ENCODE measurements at regions not wholly inside any gene's neighbourhood (a gene's known extent, or its start where the extent isn't known, plus 50 kb on each side); places are given as distances from the start of the nearest gene placed in this dataset.
"Not testable (repeated sequence)": the region's sequence is repeated elsewhere in the genome, so short reads cannot be mapped to it uniquely, and the experiment has no call there.

DNA sequence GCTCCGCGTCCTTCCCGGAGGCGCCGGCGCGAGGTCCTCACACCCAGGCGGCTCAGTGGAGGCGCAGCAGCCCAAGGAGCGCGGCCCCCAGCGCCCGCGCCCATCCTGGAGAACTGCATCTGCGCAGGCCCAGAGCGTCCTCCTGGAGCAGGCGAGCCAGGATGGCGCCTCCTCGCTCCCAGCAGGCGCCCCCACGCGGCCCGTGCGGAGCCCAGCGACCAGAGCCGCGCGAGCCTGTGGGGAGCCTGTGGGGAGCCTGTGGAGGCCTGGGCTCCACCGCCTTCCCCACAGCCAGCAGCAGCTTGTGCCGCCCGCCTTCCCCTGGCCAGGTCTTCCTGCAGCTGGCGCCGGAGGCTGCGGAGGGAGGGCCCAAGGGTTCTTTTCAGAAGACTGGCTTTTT lies 953.9 kb downstream of the TMEM121 start:
- DNase-seq (ENCODE audit: low spot score) = not testable (repeated sequence)

DNA sequence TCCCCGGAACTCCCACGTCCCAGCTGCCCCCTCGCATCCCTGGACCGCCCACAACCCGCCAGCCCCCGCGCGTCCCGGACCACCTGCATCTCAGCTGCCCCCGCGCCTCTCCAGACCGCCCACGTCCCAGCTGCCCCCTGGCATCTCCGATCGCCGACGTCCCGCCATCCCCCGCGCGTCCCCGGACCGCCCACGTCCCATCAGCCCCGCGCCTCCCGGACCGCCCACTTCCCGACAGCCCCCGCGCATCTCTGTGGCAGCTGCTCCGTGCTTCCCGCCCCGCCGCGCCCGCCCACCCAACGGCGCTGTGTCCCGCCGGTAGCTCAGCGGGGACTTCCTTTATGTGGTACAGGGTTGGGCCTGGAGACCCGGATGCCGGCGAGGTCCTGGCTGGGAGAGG lies 955.8 kb downstream of the TMEM121 start:
- DNase-seq (ENCODE audit: low spot score) = not testable (repeated sequence)

DNA sequence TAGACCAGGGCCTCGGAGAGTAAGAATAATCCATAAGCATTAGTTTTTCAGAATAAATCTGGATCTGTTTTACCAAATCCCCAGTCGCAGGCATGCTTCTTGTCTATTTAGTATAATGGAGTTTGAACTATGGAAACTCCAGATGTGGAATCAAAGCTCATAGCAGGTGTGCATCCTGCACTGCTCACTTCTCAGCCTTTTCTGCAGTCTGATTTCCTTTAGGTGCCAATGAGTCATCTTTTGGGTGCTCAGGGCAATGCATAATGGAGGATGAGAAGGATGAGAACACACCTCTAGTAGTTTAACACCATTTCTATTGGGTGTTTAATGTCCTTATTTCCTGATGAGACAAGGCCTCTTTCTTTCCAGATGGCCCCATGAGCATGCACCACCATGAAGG lies 961.2 kb downstream of the TMEM121 start:
- no peak for DNase-seq (ENCODE audit: low spot score)

DNA sequence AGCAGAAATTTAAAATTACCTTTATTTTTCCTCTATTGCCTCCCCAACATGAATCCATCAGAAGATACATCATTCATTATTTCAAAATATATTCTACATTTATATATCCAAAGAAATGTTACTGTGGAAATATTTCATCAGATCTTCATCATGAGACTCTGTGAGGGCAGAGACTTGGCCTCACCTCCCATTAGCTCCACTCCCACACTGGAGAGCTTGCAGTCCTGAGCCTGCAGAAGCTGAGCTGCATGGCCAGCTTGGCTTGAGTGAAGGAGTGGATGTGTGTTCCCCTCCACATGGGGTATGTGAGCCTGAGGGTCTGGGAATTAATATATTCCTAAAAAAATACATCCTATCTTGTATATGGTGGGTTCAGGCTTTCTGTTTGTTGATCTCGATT lies 961.9 kb downstream of the TMEM121 start:
- DNase-seq (ENCODE audit: low spot score) = no peak

DNA sequence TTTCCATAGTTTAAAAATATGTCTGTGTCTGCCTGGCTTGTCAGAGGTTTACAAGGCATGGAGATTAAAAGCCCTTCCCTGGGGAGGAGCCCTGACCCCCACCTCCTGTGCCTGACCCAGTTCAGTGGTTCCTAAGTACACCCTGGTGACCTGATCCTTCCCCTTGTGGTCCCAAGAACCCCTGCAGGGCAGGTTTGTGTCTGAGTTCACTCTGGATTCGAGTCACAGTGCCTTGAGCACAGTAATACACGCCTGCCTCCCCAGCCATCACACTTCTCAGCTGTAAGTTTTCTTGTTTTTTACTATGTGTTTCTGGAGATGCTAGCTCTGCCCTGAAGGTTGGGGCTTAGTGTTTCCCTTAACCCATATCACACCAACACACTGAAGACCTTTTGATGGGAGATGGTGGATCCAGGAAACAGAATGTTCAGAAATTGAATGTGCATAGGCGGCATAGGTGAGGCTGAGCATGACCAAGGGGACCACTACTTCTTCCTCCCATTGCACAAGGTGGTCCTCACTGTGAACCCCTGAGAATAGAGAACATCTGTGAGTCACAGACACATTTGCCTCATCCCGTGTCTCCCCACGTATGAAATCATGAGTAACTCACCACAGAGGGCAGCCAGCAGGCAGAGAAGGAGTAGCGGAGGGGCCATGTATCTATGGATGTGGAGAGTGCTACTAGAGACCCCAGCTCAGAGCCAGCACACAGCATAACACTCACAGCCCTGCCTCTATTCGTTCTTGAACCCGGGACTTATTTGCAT lies 962.9 kb downstream of the TMEM121 start:
- DNase-seq (ENCODE audit: low spot score) = no peak

DNA sequence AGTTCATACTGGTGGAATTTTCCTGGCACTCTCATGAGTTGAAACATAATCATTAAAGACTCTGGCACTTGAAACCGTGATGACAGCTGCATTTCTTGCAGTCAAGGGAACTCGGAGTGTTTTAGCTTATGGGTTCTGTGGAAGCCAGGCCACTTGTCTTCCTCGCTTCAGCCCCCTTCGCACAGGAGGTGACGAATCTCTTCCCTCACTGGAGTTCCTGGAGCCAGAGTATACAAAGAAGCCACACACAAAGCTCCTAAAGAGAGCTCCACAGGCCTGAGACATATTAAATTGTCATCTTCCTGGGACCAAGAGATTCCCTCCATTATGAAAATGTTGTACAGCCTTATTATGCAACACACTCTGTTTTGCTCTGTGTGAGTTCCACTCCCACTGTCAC lies 964.1 kb downstream of the TMEM121 start:
- no peak for DNase-seq (ENCODE audit: low spot score)

DNA sequence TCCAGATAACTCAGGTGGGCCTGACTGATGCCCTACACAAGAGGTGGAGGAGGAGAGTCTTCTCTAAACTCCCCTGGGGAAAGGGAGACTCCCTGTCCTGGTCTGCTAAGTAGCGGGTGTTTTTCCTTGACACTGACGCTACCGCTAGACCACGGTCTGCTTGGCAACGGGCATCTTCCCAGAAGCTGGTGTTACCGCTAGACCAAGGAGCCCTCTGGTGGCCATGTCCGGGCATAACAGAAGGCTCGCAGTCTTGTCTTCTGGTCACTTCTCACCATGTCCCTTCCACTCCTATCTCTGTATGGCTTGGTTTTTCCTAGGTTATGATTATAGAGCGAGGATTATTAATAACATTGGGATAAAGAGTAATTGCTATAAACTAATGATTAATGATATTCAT lies 965.5 kb downstream of the TMEM121 start:
- no peak for DNase-seq (ENCODE audit: low spot score)

DNA sequence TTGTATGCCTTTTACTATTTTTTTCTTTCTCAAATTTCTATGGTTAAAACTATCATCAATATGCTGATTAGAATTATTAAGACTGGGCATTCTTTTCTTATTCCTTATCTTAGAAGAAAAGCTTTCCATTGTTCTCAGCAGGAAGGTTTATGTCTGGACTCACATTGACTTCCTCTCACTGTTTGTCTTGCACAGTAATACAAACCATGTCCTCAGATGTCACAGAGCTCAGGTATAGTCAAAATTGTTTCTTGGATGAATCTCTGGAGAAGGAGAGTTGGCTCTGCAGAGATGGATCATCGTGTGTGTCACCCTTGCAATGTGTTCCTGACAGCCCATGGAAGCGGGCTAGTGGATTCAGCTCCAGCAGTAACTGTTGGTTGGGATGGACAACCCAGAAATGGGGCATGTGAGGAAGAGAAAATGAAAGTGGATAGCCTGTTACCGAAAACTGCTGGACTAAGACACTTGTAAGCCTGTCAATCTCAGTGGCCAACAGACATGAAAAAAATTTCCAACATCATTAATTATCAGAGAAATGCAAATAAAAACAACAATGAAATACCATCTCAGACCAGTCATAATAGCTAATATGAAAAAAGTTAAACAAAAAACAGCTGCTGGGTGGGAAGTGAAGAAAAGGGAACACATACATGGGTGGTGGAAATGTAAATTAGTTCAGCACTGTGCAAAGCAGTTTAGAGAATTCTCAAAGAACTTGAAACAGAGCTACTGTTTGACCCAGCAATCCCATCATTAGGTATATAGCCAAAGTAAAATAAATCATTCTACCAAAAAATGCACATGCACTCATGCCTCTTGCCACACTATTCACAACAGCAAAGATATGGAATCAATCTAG lies 967.8 kb downstream of the TMEM121 start:
- no peak for DNase-seq (ENCODE audit: low spot score)

DNA sequence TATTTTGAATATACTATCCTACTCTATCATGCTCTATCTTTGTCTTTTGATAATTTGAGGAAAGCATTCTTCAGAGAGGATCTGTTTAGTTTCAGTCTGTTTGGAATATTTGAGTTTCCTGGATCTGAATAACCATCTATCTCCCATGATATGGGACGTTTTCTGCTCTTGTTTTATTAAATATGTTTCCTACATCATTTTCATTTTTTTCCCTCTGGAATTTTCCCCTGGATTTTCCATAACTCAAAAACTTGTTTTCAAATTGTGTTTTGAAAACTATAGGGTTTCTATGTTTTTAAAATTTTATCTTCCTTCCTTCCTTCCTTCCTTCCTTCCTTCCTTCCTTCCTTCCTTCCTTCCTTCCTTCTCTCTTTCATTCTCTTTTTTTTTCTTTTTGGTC lies 974.2 kb downstream of the TMEM121 start:
- no peak for DNase-seq (ENCODE audit: low spot score)

DNA sequence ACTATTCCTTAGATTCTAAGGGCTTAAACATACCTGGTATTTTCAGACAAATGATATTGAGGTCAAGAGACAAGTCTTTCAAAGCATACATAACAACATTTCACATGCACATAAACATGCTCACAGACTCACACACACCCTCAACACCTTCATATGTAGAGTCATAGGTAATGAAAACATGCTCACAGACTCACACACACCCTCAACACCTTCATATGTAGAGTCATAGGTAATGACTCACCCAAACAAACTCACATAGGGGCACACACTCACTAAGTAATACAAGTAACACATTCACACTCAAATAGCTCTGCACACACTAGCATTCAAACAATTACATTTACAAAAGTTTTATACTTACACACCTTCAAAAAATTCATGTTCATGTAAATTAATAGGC lies 975.5 kb downstream of the TMEM121 start:
- no peak for DNase-seq (ENCODE audit: low spot score)

DNA sequence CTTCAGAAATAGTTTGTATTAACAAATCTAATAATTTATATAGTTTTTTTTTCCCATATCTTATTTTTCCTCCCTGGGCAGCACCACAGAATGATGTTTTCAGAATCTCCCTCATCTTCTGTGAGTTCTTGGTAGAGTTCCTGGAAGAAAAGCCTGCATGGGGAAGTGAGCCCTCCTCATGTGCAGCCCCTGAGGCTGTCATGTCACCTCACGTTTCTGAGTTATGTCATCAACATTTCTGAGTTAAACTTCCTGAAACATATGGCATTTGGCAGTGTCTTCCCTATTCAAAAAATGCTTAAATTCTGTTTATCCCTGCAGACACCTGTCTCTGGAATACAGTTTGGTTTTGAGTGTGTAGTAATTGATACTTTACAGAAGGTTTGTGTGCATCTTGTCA lies 979.0 kb downstream of the TMEM121 start:
- no peak for DNase-seq (ENCODE audit: low spot score)

DNA sequence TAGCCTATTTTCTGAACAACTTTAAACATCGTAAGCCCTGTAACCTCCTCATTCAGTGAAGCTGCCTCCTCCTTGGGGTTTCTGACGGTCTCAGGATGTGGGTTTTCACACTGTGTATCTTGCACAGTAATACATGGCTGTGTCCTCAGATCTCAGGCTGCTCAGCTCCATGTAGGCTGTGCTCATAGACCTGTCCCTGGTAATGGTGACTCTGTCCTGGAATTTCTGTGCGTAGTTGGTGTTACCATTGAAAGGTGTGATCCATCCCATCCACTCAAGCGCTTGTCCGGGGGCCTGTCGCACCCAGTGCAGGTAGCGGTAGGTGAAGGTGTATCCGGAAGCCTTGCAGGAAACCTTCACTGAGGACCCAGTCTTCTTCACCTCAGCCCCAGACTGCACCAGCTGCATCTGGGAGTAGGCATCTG lies 980.5 kb downstream of the TMEM121 start:
- no peak for DNase-seq (ENCODE audit: low spot score)

DNA sequence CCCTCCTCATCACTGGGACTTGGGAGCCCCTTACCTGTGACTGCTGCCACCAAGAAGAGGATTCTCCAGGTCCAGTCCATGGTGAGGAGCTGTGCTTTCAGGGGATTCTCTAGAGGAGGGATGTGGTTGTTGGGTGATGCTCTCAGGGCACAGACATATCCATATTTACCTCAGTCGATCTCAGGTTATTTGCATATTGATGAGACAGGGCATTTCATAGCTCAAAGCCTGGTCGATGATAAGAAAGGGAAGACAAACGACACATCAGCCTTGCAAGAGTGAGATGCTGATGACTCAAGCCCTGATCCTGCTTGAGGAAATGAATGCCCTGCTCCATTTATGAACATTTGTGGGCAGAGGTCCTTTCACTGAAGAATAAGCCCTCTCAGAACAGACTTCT lies 981.0 kb downstream of the TMEM121 start:
- DNase-seq (ENCODE audit: low spot score) = no peak

DNA sequence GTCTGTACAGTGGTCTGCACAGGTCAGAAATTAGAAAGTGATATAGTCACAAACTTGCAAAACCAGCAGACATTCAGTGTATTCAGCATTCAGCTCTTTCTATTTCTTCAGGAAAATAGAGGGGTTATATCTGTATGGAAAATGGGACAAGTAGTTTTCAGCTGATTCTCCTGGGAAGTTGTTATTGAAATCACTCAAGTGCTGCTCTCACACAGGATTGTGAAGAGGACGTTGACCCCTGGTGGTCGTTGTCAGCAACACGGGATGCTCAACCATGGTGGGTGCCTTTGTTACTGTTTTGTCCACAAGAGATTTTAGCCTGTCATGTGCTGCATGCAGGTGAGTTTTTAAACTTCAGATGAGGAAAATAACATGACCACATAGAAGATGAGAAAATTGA lies 981.8 kb downstream of the TMEM121 start:
- DNase-seq (ENCODE audit: low spot score) = no peak

DNA sequence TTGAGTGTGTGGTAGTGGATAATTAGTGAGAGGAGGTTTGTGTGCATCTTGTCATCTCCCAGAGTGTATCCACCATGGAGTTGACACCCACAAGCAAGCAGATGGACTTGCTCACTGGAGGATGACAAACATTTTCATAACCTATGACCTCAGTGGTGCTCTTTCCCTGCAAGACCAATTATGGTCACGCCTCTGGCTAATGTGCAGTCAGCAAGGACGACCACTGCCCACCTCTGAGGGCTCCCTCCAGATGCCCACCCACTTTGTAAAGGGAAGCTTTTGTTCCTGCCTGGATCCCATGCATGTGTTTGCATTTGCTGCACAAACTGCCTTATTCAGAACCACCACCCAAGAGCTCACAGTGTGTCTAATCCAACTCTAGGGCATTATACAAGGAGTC lies 982.8 kb downstream of the TMEM121 start:
- DNase-seq (ENCODE audit: low spot score) = no peak

DNA sequence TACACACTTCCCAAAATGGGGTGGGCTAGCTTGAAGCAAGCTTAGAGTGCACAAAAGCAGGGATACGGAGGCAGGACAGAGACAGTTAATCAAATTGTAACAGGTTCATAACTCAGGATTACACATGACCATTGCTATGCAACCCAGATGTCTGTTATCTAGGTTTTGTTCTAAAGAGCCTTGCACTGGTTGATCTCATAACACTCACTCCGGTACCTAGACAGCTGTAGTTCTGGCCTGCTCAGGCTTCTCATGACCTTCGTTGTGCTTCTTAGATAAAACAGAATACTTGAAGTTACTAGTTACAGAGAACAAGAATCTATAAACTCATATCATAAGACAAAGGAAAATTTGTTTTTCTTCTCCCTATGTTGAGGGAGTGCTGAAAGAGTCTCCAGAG lies 983.4 kb downstream of the TMEM121 start:
- no peak for DNase-seq (ENCODE audit: low spot score)

DNA sequence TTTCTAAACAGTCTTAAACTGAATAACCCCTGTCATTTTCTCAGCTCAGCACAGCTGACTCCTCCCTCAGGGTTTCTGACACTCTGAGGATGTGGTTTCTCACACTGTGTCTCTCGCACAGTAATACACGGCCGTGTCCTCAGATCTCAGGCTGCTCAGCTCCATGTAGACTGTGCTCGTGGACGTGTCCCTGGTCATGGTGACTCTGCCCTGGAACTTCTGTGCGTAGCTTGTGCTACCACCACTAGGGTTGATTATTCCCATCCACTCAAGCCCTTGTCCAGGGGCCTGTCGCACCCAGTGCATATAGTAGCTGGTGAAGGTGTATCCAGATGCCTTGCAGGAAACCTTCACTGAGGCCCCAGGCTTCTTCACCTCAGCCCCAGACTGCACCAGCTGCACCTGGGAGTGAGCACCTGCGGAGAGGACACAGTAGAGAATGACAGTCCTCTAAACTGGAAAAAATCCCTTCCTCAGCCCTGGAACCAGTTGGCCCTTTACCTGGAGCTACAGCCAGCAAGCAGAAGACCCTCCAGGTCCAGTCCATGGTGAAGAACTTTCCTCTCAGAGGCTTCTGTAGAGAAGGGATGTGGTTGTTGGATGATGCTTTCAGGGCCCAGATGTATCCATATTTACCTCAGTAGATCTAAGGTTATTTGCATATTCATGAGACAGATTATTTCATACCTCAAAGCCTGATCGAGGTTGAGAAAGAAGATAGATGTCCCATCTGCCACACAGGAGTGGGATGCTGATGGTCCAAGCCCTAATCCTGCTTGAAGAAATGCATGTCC lies 984.8 kb downstream of the TMEM121 start:
- no peak for DNase-seq (ENCODE audit: low spot score)

DNA sequence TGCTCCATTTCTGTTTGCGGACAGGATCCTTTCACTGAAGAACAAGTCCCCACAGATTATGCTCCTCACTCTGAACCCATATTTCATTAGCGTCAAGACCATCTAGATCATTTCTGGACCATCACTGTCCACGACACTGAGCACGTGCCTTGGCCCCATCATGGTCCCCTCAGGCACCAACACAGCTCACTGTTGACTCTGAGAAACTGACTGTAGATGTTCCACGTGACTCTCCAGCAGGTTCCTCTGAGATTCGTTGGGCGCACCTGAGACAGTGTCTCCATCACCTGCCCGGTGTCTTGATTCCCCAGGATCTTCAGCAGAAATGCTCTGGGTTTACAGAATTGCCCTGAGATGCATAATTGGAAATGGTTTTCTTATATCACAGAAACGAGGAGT lies 985.4 kb downstream of the TMEM121 start:
- DNase-seq (ENCODE audit: low spot score) = no peak

DNA sequence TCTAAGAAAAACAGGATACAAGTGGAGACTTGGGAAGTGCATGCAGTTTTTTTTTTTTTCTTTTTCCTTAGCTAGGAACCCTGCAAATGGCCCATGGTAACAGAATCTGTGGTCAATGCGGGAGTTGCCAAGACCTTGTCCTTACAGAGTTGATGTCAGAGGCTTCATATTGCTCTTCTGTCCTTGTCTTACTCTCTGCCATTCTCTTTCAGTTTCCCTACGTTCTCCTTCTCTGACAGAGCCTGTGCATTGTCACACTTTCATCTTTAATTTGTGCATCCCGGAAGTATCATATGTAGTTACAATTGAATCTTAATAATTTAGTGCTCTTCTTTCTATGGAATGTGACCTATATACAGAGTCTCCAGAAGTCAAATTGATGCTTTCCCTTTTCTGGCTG lies 986.9 kb downstream of the TMEM121 start:
- DNase-seq (ENCODE audit: low spot score) = no peak

DNA sequence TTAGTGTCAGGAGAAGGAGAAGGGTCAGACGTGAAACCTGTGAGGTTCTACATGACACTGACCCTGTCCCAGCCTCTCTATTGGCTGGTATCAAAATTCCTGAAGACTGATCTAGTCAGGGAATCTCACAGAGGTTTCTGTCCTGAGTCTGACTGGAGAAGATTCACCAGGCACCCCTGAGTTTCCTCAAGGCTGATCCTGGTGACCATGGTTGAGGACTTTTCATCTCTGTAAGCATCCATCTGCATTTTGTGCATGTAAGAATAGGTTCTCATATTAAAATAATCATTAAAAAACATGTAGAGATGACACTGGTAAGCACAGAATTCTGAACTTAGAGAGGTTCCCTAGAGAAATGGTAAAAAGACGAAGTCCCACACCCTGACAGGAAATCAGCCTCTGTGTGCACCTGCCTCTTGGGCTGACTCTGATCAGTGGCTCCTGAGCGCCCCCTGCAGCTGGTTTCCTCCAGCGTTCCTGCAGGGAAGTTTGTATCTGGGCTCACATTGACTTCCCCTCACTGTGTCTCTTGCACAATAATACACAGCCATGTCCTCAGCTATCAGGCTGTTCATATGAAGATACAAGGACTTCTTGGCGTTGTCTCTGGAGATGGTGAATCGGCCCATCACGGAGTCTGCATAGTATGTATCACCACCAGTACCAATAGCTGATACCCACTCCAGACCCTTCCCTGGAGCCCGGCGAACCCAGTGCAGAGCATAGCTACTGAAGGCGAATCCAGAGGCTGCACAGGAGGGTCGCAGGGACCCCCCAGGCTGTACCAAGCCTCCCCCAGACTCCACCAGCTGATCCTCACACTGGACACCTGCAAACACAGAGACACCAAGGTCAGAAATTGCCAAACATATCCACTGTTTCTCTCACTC lies 991.9 kb downstream of the TMEM121 start:
- no peak for DNase-seq (ENCODE audit: low spot score)

DNA sequence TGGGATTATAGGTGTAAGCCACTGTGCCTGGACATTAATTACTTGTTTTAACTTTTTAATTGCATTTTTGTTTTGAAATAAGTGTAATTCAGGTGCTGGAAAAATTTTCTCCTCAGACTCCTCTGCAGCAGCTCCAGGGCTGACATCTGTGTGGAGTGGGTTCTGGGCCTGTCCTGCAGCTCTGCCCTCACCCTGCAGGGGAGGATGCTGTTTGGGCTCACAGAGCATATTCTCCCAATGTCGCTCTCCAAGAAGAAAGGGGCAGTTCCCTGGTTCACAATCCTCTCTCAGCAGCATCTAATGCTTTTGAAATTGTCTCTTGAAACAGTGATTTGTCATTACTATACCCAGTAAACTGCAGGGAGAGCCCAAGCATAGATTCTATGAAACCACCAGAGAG lies 995.7 kb downstream of the TMEM121 start:
- DNase-seq (ENCODE audit: low spot score) = not testable (repeated sequence)

DNA sequence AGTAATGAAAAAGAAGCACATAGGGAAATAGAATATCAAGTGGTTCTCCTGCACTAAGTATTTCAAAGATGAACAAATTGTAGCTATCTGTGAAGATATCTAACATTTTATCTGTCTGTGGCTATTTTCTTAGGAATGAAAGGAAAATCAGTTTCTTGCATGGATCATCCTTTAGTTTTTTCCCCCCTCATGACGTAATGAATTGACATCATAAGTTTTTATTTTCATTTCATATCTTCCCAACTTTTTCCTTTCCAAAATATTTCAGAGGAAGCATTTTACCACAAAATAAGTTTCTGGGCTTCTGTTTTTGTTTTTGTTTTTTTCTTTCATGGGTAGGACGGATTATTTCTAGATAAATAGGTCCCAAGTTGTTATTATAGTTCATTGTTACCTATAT lies 996.6 kb downstream of the TMEM121 start:
- DNase-seq (ENCODE audit: low spot score) = no peak
